SK-N-SH (cell line): ENCODE measurements at regions not wholly inside any gene's neighbourhood (a gene's known extent, or its start where the extent isn't known, plus 50 kb on each side); places are given as distances from the start of the nearest gene placed in this dataset.

ENCODE experiments used
- CTCF ChIA-PET: fragments of 300-600, 350-600 bp; formaldehyde crosslinking; extraction: SDS; loops from one replicate; lab custom pipeline; 2021; lab: Yijun Ruan, JAX
- POLR2A ChIA-PET: fragments of 350-600 bp; sonication (Branson Sonifier 250); formaldehyde crosslinking; extraction: SDS; loops from one replicate; lab custom pipeline; 2020; ENCODE audit warnings: antibody characterized with exemption, inconsistent platforms; lab: Yijun Ruan, JAX
- DNase-seq: peaks from one replicate; pipeline ENCODE4 v3.0.0; 2012
- H2AFZ ChIP-seq: fragments of 200-600 bp; sonication (generic); 2 replicates; pipeline ENCODE4 v1.8.1; 2016; ENCODE audit warnings: antibody characterized with exemption, mild to moderate bottlenecking, low read depth
- H3F3A ChIP-seq: fragments of 200-600 bp; sonication (generic); replicated peaks from 2 replicates; pipeline ENCODE3; 2016; ENCODE audit warnings: antibody characterized with exemption, mild to moderate bottlenecking; ENCODE audit not compliant: insufficient read depth
- H3K27ac ChIP-seq, 2 experiments: fragments of 200-500 bp in 1 of 2; fragments of 200-600 bp in 1 of 2; sonication (Bioruptor generic) in 1 of 2; sonication (generic), shearing (Covaris generic) in 1 of 2; 2 replicates each; pipeline versions ENCODE4 v1.5.1 to v1.6.1; 2014 to 2016; ENCODE audit warnings: low read depth in 2 of 2, inconsistent platforms in 1 of 2, low read length in 1 of 2, mild to moderate bottlenecking in 1 of 2, mixed read lengths in 1 of 2
- H3K27me3 ChIP-seq: fragments of 200-600 bp; sonication (generic), shearing (Covaris generic); 2 replicates; pipeline ENCODE4 v1.6.1; 2016; ENCODE audit warnings: mixed run types; ENCODE audit not compliant: insufficient read depth
- H3K36me3 ChIP-seq, 2 experiments: fragments of 200-500 bp in 1 of 2; fragments of 200-600 bp in 1 of 2; sonication (Bioruptor generic) in 1 of 2; sonication (generic) in 1 of 2; replicated peaks in 1 of 2; 2 replicates each; pipeline versions ENCODE3 to v1.5.1; 2014 to 2016; ENCODE audit warnings: low read length in 1 of 2, mild to moderate bottlenecking in 1 of 2; ENCODE audit not compliant: insufficient read depth in 2 of 2, control insufficient read depth in 1 of 2
- H3K4me1 ChIP-seq, 2 experiments: fragments of 200-500 bp in 1 of 2; fragments of 200-600 bp in 1 of 2; sonication (Bioruptor generic) in 1 of 2; sonication (generic), shearing (Covaris generic) in 1 of 2; 2 replicates each; pipeline versions ENCODE4 v1.5.1 to v1.6.1; 2014 to 2016; ENCODE audit warnings: low read depth in 1 of 2, low read length in 1 of 2, mixed run types in 1 of 2; ENCODE audit not compliant: insufficient read depth in 2 of 2, control insufficient read depth in 1 of 2
- H3K4me2 ChIP-seq: fragments of 200-600 bp; sonication (generic), shearing (Covaris generic); 2 replicates; pipeline ENCODE4 v1.6.1; 2017; ENCODE audit warnings: mixed run types
- H3K4me3 ChIP-seq, 2 experiments: fragments of 200-500 bp in 1 of 2; fragments of 200-600 bp in 1 of 2; sonication (Bioruptor generic) in 1 of 2; sonication (generic), shearing (Covaris generic) in 1 of 2; 2 replicates each; pipeline versions ENCODE4 v1.5.1 to v1.8.1; 2014 to 2016; ENCODE audit warnings: low read depth in 2 of 2, inconsistent platforms in 1 of 2, low read length in 1 of 2, mild to moderate bottlenecking in 1 of 2, mixed read lengths in 1 of 2, moderate library complexity in 1 of 2
- H3K79me2 ChIP-seq: fragments of 200-600 bp; sonication (generic); 2 replicates; pipeline ENCODE4 v1.8.1; 2017; ENCODE audit warnings: mild to moderate bottlenecking; ENCODE audit not compliant: insufficient read depth
- H3K9ac ChIP-seq: fragments of 200-600 bp; sonication (generic); 2 replicates; pipeline ENCODE4 v1.6.1; 2017; ENCODE audit warnings: mixed run types
- H3K9me2 ChIP-seq: fragments of 200-600 bp; sonication (generic); 2 replicates; pipeline ENCODE4 v1.6.1; 2017; ENCODE audit warnings: mixed run types
- H3K9me3 ChIP-seq: fragments of 200-600 bp; sonication (generic); 2 replicates; pipeline ENCODE4 v1.6.1; 2017; ENCODE audit warnings: mixed run types, mild to moderate bottlenecking, moderate library complexity
- H4K20me1 ChIP-seq: fragments of 200-600 bp; sonication (generic); 2 replicates; pipeline ENCODE4 v1.6.1; 2017; ENCODE audit warnings: mild to moderate bottlenecking, mixed run types; ENCODE audit not compliant: insufficient read depth
- ELF1 ChIP-seq: IDR thresholded peaks from 2 replicates; pipeline ENCODE4 v1.4.0; 2012
- EP300 ChIP-seq, 2 experiments: IDR thresholded peaks; 2 replicates each; pipeline versions ENCODE4 v1.4.0 to v1.6.1; 2012; ENCODE audit warnings: borderline replicate concordance in 1 of 2, low read depth in 1 of 2, low read length in 1 of 2
- FOXJ3 ChIP-seq: sonication (generic); formaldehyde crosslinking; IDR thresholded peaks from 2 replicates; pipeline ENCODE4 v1.5.1; 2020; ENCODE audit warnings: mild to moderate bottlenecking, missing genetic modification reagents
- FOXM1 ChIP-seq: IDR thresholded peaks from 2 replicates; pipeline ENCODE4 v1.4.0; 2012; ENCODE audit warnings: low read depth, mild to moderate bottlenecking
- GABPA ChIP-seq: IDR thresholded peaks from 2 replicates; pipeline ENCODE4 v1.4.0; 2012; ENCODE audit warnings: low read depth, mild to moderate bottlenecking
- GATA2 ChIP-seq: sonication (generic); formaldehyde crosslinking; IDR thresholded peaks from 2 replicates; pipeline ENCODE4 v1.5.0; 2020; ENCODE audit warnings: mild to moderate bottlenecking, missing genetic modification reagents
- JUND ChIP-seq: IDR thresholded peaks from 2 replicates; pipeline ENCODE4 v1.4.0; 2012
- MAX ChIP-seq: IDR thresholded peaks from 2 replicates; pipeline ENCODE4 v1.4.0; 2012; ENCODE audit warnings: low read depth
- MXI1 ChIP-seq: IDR thresholded peaks from 2 replicates; pipeline ENCODE4 v1.6.1; 2012; ENCODE audit warnings: mild to moderate bottlenecking, low read depth, low read length, improper control_type of control experiment
- NFIC ChIP-seq: IDR thresholded peaks from 2 replicates; pipeline ENCODE4 v1.4.0; 2012; ENCODE audit warnings: borderline replicate concordance
- NRF1 ChIP-seq: IDR thresholded peaks from 2 replicates; pipeline ENCODE4 v1.6.1; 2012; ENCODE audit warnings: low read depth, mild to moderate bottlenecking, low read length
- RAD21 ChIP-seq: IDR thresholded peaks from 2 replicates; pipeline ENCODE4 v1.6.1; 2012; ENCODE audit warnings: mild to moderate bottlenecking, low read length
- RCOR1 ChIP-seq: fragments of 150-350 bp; IDR thresholded peaks from 2 replicates; pipeline ENCODE4 v1.6.1; 2017; ENCODE audit warnings: antibody characterized with exemption, low read length
- REST ChIP-seq: IDR thresholded peaks from 2 replicates; pipeline ENCODE4 v1.6.1; 2012; ENCODE audit warnings: mild to moderate bottlenecking, low read depth, low read length, moderate library complexity
- RFX5 ChIP-seq: IDR thresholded peaks from 2 replicates; pipeline ENCODE4 v1.6.1; 2012; ENCODE audit warnings: mild to moderate bottlenecking, improper control_type of control experiment, low read length
- RXRA ChIP-seq: IDR thresholded peaks from 2 replicates; pipeline ENCODE4 v1.4.0; 2012; ENCODE audit warnings: low read depth, mild to moderate bottlenecking, borderline replicate concordance
- SIN3A ChIP-seq: IDR thresholded peaks from 2 replicates; pipeline ENCODE4 v1.6.1; 2012; ENCODE audit warnings: low read depth, mild to moderate bottlenecking, low read length, moderate library complexity, borderline replicate concordance
- SMC3 ChIP-seq: IDR thresholded peaks from 2 replicates; pipeline ENCODE4 v1.6.1; 2012; ENCODE audit warnings: low read depth, low read length, improper control_type of control experiment
- TEAD4 ChIP-seq: IDR thresholded peaks from 2 replicates; pipeline ENCODE4 v1.4.0; 2012; ENCODE audit warnings: mild to moderate bottlenecking, borderline replicate concordance; ENCODE audit not compliant: insufficient read depth
- USF1 ChIP-seq: IDR thresholded peaks from 2 replicates; pipeline ENCODE4 v1.4.0; 2012; ENCODE audit warnings: low read depth, borderline replicate concordance
- USF2 ChIP-seq: fragments of 150-350 bp; IDR thresholded peaks from 2 replicates; pipeline ENCODE4 v1.6.1; 2017; ENCODE audit warnings: antibody characterized with exemption, low read length, low read depth, borderline replicate concordance
- ZBTB33 ChIP-seq: IDR thresholded peaks from 2 replicates; pipeline ENCODE4 v1.4.0; 2012; ENCODE audit warnings: low read depth, borderline replicate concordance
- WGBS: methylation state at CpG from one replicate; pipeline ENCODE4 v1.1.6; 2017; ENCODE audit warnings: low lambda C conversion rate; 5-methylcytosine and 5-hydroxymethylcytosine counted together

- 41% methylated on average over 3 of the region's 3 CpGs for WGBS
- H3K4me3 ChIP-seq: no peak overlapping the region
- ChIA-PET CTCF (no interaction called here), POLR2A (no interaction called here)
- no peaks in the 10 kb centered on the region for H3K9me2 ChIP-seq
- no peaks in the 10 kb centered on the region for H4K20me1 ChIP-seq
- H2AFZ ChIP-seq: no peak overlapping the region
- no peaks in the 10 kb centered on the region for H3K9me3 ChIP-seq
- H3F3A ChIP-seq: no peaks in the 10 kb centered on the region
- peaks cover 5% of the 10 kb centered on the region; the same call in 1 of the 2 replicates for H3K27me3 ChIP-seq
- no peak overlapping the region for H3K27ac ChIP-seq
- DNase-seq: no peak
- no peak for TF ChIP-seq NFIC
- no peak for TF ChIP-seq RXRA
- no peak for TF ChIP-seq RAD21
- no peak for TF ChIP-seq MAX
- no peak for TF ChIP-seq ELF1
- no peak for TF ChIP-seq SMC3
- no peak for TF ChIP-seq RFX5
- no peak for TF ChIP-seq JUND
- TF ChIP-seq GABPA: no peak
- TF ChIP-seq REST: no peak
- no peak for TF ChIP-seq RCOR1
- TF ChIP-seq FOXJ3 (CRISPR knock-in tag): no peak
- TF ChIP-seq GATA2: no peak
- TF ChIP-seq EP300 (IDR thresholded peaks at IDR 0.05; ENCODE audit: borderline replicate concordance in 1 of 2, low read depth in 1 of 2, low read length in 1 of 2): no peak
- TF ChIP-seq MXI1: no peak
- no peaks in the 10 kb centered on the region for H3K79me2 ChIP-seq
- H3K36me3 ChIP-seq: no peaks in the 10 kb centered on the region
- H3K4me1 ChIP-seq: no peaks in the 10 kb centered on the region; a peak in 1 of 4 replicates
- H3K9ac ChIP-seq: no peak overlapping the region
- no peak overlapping the region for H3K4me2 ChIP-seq
Observed at GRCh38 chr15:58282060-58282708, 144.0 kb downstream of the AQP9 start.

- Histone ChIP-seq H3K27me3 (peaks cover 5% of the 10 kb centered on the region; the same call in 1 of the 2 replicates), H3K36me3 (no peaks in the 10 kb centered on the region), H3K9ac (no peak overlapping the region), H3K9me3 (no peaks in the 10 kb centered on the region), H3K4me3 (no peak overlapping the region), H3K79me2 (no peaks in the 10 kb centered on the region), H3F3A (no peaks in the 10 kb centered on the region), H4K20me1 (no peaks in the 10 kb centered on the region), H3K9me2 (no peaks in the 10 kb centered on the region), H3K4me2 (no peak overlapping the region), H3K4me1 (no peaks in the 10 kb centered on the region; a peak in 1 of 4 replicates), H3K27ac (no peak overlapping the region), H2AFZ (no peak overlapping the region)
- ChIA-PET POLR2A (no interaction called here), CTCF (no interaction called here)
- WGBS: 55% methylated on average over 3 of the region's 3 CpGs
- DNase-seq: no peak
- no peak for TF ChIP-seq USF2
- no peak for TF ChIP-seq RCOR1
- no peak for TF ChIP-seq TEAD4
- no peak for TF ChIP-seq EP300 (IDR thresholded peaks at IDR 0.05; ENCODE audit: borderline replicate concordance in 1 of 2, low read depth in 1 of 2, low read length in 1 of 2)
- TF ChIP-seq NFIC: no peak
- TF ChIP-seq FOXM1: no peak
- no peak for TF ChIP-seq RFX5
- no peak for TF ChIP-seq ELF1
- TF ChIP-seq FOXJ3 (CRISPR knock-in tag): no peak
- TF ChIP-seq USF1: no peak
- no peak for TF ChIP-seq ZBTB33
- no peak for TF ChIP-seq NRF1
- no peak for TF ChIP-seq SIN3A
Observed at GRCh38 chr15:58283302-58283701, 145.1 kb downstream of the AQP9 start.
